Fibroblast of peridontal ligament (primary cell): ENCODE measurements at regions not wholly inside any gene's neighbourhood (a gene's known extent, or its start where the extent isn't known, plus 50 kb on each side); places are given as distances from the start of the nearest gene placed in this dataset.

ENCODE experiments used
- DNase-seq: peaks from one replicate; pipeline ENCODE4 v3.0.0-alpha.2; 2010; ENCODE audit errors: extremely low read depth

GRCh38 chr3:30114918-30115317 lies 491.5 kb upstream of the TGFBR2 start:
- no peak for DNase-seq

GRCh38 chr3:30122359-30122758 lies 484.0 kb upstream of the TGFBR2 start:
- DNase-seq: no peak

- no peak for DNase-seq
Measured at GRCh38 chr3:30123224-30123623, 483.2 kb upstream of the TGFBR2 start.

- no peak for DNase-seq
Measured at GRCh38 chr3:30123755-30124154, 482.6 kb upstream of the TGFBR2 start.

DNA sequence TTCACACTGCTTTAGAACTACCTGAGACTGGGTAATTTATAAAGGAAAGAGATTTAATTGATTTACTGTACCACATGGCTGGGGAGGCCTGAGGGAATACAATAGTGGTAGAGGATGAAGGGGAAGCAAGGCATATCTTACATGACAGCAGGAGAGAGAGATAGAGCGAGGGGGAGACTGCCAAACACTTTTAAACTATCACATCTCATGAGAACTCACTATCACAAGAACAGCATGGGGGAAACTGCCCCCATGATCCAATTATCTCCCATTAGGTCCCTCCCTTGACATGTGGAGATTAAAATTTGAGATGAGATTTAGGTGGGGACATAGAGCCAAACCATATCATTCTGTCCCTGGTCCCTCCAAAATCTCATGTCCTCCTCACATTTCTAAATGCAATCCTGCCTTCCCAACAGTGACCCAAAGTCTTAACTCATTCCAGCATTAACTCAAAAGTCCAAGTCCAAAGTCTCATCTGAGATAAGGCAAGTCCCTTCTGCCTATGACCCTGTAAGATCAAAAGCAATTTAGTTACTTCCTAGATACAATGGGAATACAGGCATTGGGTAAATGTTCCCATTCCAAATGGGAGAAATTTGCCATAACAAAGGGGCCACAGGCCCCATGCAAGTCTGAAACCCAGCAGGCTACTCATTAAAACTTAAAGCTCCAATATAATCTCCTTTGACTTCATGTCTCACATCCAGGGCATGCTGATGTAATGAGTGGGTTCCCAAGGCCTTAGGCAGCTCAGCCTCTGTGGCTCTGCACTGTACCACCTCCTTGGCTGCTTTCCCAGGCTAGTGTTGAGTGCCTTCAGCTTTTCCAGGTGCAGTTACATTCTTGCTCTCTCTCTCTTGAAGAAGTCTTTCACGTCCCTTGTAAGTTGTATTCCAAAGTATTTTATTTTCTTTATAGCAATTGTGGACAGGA lies 481.7 kb upstream of the TGFBR2 start:
- peak; percentile 12 for DNase-seq

DNA sequence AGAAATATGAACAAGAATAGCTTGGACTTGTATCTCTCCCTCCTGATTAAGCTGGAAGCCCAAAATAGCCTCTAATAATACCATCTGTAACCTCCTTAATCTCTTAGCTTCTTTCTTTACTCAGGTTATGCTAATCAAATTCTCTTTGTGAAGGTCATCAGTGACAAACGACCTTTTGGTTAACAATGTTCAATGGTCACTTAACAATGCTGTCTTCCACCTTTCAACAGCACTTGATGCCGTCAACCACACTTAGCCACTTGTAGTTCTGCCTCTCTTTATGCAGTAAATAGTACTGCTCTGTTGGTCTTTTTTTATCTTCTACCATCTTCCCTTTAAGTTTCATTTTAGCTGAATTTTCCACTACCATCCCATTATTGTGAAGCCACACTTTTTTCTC lies 476.6 kb upstream of the TGFBR2 start:
- DNase-seq: no peak

DNA sequence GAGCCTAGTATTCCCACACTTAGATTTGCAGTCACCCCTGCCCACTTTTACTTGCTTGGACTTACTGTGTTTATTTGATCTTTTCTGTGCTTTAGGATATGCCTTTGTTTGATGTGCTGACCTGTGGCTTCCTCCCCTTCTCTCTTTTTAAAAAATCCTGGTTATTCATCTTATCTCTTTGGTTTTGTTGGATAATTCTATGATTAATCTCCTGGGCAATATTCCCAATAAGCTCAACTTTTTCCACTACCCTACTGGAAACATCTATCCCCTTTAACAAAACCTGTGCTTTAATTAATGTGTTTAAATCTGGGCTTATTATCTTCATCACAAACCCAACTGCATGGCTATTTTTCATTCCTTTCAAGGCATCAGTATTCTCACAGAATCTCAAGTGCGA lies 476.0 kb upstream of the TGFBR2 start:
- no peak for DNase-seq

- no peak for DNase-seq
Measured at GRCh38 chr3:30131191-30131590, 475.2 kb upstream of the TGFBR2 start.

DNA sequence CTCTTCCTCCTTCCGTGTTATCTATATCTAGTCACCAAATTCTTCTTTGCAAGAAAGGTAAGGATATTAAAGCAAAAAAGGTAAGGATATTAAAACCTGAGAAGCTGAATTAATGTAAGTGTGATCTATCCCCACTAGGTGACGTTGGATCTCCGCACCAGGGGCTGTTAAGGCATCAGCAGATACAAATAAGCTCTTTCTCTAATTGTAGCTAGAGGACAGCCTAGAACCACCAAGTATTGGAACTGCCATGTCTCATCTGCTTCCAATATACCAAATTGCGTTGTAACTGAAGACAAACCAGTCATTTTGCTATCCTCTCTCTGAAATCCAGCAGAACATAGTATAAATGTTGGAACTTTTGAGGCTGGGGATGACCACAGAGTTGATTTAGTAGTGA lies 471.2 kb upstream of the TGFBR2 start:
- peak; percentile 88 for DNase-seq

- no peak for DNase-seq
Measured at GRCh38 chr3:30139283-30139682, 467.1 kb upstream of the TGFBR2 start.

DNA sequence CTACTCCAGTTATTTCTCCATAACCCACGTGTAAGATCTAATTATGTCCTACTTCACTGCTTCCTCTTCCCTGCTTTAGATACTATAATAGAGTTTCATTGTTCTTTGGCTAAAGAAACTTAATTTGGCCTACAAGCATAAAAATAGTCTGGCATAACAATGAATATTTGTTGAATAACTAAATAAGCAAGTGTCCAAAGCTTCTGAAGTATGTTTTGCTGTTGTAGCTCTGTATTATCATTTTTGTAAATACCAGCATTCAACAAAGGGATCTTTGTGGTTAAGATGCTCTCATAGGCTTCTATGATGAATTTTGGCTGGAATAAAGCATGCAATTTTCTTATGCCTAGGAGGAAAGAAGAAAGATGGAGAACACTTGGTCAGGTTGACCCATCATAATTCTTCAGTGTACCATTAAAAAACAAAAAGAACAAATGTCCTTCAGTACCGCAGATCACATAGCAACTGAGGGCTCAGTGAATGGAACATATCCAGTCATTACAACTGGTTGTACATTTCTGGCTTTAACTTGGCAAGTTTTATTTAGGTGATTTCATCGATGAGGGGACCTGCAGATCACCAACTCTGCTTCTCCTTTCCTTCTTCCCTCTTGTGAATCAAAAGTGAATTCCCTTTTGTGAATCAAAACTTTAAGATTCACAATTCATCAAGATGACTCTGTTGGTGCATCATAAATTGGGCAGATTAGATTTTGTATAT lies 465.9 kb upstream of the TGFBR2 start:
- no peak for DNase-seq

DNA sequence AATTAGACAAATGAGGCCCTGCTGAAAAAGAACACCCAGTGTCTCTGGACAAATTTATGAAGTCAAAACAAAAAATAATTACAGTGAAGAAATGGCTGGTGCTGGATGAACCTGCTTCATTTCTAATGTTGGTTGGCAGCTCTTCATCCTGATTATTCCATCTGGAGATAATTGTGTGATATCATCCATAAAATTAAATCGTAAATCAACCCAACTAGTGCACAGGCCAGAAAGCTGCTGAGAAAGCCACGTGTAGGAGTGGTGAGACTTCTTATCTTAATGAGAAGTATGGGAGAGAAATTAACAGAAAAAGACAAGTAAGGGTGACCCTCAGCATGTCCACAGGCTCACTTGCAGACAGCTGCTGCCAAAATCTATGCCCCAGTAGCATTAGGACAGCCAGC lies 465.2 kb upstream of the TGFBR2 start:
- DNase-seq: no peak

- DNase-seq: no peak
Measured at GRCh38 chr3:30141927-30142326, 464.5 kb upstream of the TGFBR2 start.

GRCh38 chr3:30142946-30143345 lies 463.5 kb upstream of the TGFBR2 start:
- DNase-seq: no peak

- DNase-seq: no peak
Measured at GRCh38 chr3:30145281-30145680, 461.1 kb upstream of the TGFBR2 start.

- no peak for DNase-seq
Measured at GRCh38 chr3:30146978-30147377, 459.4 kb upstream of the TGFBR2 start.

DNA sequence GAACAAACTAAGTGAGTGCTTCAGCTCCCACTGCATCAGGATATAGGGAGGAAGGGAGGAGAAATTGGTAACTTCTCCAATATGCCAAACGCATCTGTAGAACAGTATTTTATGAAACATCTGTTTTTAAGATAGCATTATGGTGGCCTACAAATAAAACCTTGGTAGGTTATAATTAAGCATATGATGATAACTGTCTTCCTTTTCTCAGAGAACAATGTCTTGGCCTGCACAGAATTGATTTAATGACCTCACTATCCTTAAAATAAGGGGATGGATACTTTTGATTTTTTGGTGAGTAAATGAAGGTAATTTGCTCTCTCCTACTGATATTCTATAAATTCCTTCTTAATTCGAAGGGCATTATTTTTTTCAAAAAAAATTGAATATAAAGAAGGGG lies 451.5 kb upstream of the TGFBR2 start:
- DNase-seq: no peak

DNA sequence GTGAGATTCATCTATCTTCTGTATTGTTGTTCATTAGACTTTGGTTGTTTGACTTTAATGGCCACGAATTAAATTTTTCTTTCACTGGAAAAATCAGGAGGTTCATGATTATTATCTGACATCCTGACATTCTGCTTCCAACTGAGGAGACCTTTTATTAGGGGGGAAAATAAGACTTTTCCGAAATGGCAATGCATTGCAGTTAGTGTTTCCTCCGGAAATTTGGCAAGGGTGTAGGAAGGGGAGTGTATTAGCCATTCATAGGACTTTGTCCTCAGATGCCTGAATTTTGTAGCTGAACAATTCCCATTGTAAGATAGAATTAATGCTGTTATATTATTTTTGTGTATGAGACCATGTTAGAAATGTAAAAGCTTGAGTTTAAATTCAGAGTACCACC lies 450.6 kb upstream of the TGFBR2 start:
- no peak for DNase-seq

GRCh38 chr3:30156586-30157498 lies 449.6 kb upstream of the TGFBR2 start:
- DNase-seq: peak; percentile 23

- DNase-seq: peak; percentile 47
Measured at GRCh38 chr3:30161375-30161774, 445.0 kb upstream of the TGFBR2 start.

DNA sequence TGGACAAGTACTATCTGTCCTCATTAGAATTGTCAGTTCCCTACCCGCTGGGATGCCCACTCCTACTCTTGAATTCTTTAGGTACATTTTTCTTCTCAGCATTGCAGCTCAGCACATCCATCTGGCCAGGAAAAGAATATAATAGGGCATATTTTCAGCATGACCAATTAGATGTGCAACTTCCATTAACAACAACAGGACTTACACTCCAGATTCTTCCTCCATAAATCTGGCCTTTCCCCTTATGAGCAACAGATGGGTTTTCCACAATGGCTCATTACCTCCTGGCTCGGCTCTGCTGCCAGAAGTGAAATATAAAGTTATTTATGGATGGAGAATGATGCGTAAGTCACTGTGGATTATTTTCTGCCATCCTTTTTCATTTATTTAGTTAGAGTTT lies 443.8 kb upstream of the TGFBR2 start:
- DNase-seq: peak; percentile 86

GRCh38 chr3:30166535-30166934 lies 439.9 kb upstream of the TGFBR2 start:
- no peak for DNase-seq
